ENCODE measurements at regions not wholly inside any gene's neighbourhood (a gene's known extent, or its start where the extent isn't known, plus 50 kb on each side); places are given as distances from the start of the nearest gene placed in this dataset.

DNA sequence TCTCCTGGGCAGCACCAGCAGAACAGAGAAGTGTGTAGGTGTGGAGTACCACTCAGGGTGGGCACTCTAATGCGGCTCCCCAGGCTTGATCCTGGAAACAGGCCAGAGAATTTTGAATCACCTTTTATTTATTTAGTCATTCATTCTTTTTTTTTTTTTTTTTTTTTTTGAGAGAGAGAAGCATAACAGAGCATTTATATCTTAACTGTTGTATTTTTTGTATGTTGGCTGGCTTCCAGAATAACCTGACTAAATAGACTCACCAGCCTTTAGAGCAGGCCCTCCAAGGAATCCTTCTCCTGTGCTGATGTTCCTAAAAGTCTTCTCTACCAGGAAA lies 153.4 kb downstream of the PIK3R1 start:
- Histone ChIP-seq H3K27ac (ENCODE audit: low read depth, low read length) (no peak overlapping the region), H3K36me3 (ENCODE audit: control insufficient read depth, insufficient read depth, low read length) (no peaks in the 10 kb centered on the region), H3K4me3 (ENCODE audit: low read depth, low read length) (no peak overlapping the region), H3K27me3 (ENCODE audit: control insufficient read depth, insufficient read depth, low read length) (no peaks in the 10 kb centered on the region), H3K4me1 (ENCODE audit: control insufficient read depth, insufficient read depth, low read length) (no peaks in the 10 kb centered on the region), H3K9me3 (ENCODE audit: control insufficient read depth, insufficient read depth, low read depth, low read length) (no peaks in the 10 kb centered on the region), H3K9ac (ENCODE audit: low read length) (no peak overlapping the region)

DNA sequence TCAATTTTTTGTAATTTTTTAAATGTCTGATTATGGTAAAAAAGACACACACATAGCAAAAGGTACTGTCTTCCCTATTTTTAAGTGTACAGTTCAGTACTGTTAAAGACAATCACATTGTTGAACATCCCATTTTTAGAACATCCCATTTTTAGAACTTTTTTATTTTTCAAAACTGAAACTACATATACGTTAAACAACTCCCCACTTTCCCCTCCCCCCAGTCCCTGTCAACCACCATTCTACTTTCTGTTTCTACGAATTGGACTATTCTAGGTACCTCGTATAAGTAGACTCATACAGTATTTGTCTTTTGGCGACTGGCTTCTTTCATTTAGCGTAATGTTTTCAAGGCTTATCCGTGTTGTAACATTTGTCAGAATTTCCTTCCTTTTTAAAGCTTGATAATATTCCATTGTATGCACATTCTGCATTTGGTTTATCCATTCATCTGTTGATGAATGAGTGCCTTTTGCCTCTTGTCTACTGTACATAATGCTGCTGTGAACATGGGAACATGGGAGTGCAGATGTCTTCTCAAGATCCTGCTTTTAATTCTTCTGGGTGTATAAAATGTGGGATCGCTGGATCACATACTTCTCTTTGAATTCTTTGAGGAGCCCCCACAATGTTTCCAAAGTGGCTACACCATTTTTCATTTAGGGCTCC lies 154.0 kb downstream of the PIK3R1 start:
- Histone ChIP-seq H3K9me3 (ENCODE audit: control insufficient read depth, insufficient read depth, low read depth, low read length) (no peaks in the 10 kb centered on the region), H3K4me1 (ENCODE audit: control insufficient read depth, insufficient read depth, low read length) (no peaks in the 10 kb centered on the region), H3K9ac (ENCODE audit: low read length) (no peak overlapping the region), H3K27me3 (ENCODE audit: control insufficient read depth, insufficient read depth, low read length) (no peaks in the 10 kb centered on the region), H3K36me3 (ENCODE audit: control insufficient read depth, insufficient read depth, low read length) (no peaks in the 10 kb centered on the region), H3K4me3 (ENCODE audit: low read depth, low read length) (no peak overlapping the region), H3K27ac (ENCODE audit: low read depth, low read length) (no peak overlapping the region)

DNA sequence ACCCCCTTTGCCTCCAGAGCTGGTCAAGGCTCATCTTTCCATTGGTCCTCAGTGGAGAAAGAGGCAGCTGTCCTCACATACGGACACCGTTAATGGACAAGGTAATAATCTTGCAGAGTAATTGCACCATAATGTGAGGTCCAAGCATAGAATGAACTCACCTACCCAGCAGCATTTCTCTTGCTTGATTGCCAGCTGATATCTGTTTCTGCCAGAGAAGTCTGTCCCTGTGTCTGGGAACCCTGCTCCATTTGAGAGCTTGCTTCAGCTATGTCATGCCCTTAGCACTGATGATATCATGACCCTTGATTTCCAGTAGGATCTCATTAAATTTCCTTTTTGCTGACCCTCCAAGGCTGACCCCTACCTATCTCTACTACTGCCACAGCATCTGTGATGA lies 154.6 kb downstream of the PIK3R1 start:
- H3K27me3 ChIP-seq (ENCODE audit: control insufficient read depth, insufficient read depth, low read length): no peaks in the 10 kb centered on the region
- H3K27ac ChIP-seq (ENCODE audit: low read depth, low read length): no peak overlapping the region
- no peaks in the 10 kb centered on the region for H3K36me3 ChIP-seq (ENCODE audit: control insufficient read depth, insufficient read depth, low read length)
- H3K4me3 ChIP-seq (ENCODE audit: low read depth, low read length): no peak overlapping the region
- H3K9ac ChIP-seq (ENCODE audit: low read length): no peak overlapping the region
- H3K4me1 ChIP-seq (ENCODE audit: control insufficient read depth, insufficient read depth, low read length): no peaks in the 10 kb centered on the region
- no peaks in the 10 kb centered on the region for H3K9me3 ChIP-seq (ENCODE audit: control insufficient read depth, insufficient read depth, low read depth, low read length)

DNA sequence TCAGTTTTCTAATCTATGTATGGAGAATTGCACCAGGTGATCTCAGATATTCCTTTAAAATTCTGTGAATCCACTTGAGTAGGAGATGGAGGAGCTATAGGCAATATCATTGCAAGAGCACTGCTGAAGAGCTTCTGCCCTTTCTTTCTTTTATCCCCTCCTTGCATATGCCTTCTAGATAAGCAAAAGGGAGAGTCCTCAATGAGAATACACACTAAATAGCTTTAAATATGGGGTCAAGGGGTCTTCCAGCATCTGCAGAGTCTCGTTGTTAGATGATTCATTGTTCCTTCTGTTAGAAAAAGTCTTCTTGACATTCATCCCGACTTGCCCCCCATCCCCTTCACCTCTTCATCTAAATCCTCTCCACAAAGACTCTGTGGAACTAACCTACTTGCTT lies 156.1 kb downstream of the PIK3R1 start:
- no peaks in the 10 kb centered on the region for H3K9me3 ChIP-seq (ENCODE audit: control insufficient read depth, insufficient read depth, low read depth, low read length)
- no peak overlapping the region for H3K9ac ChIP-seq (ENCODE audit: low read length)
- H3K4me1 ChIP-seq (ENCODE audit: control insufficient read depth, insufficient read depth, low read length): no peaks in the 10 kb centered on the region
- H3K27me3 ChIP-seq (ENCODE audit: control insufficient read depth, insufficient read depth, low read length): no peaks in the 10 kb centered on the region
- H3K27ac ChIP-seq (ENCODE audit: low read depth, low read length): no peak overlapping the region
- H3K4me3 ChIP-seq (ENCODE audit: low read depth, low read length): no peak overlapping the region
- H3K36me3 ChIP-seq (ENCODE audit: control insufficient read depth, insufficient read depth, low read length): no peaks in the 10 kb centered on the region

DNA sequence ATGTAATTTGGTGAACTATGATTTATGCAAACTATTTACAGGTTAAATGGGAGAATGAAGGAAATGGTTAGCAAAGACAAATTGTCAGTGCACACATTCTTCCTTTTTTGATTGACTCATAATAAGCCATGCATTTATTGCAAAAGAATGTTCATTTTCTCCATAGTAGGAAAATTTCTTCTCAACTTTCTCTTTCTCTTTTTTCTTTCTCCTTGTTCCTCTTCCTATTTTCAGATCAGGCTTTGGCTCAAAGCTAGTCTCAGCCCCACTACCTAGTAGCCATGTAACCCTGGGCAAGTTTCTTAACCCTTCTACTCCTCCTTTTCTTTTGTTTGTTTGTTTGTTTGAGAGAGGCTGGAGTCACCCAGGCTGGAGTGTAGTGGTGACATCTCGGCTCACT lies 156.6 kb downstream of the PIK3R1 start:
- no peaks in the 10 kb centered on the region for H3K27me3 ChIP-seq (ENCODE audit: control insufficient read depth, insufficient read depth, low read length)
- H3K4me1 ChIP-seq (ENCODE audit: control insufficient read depth, insufficient read depth, low read length): no peaks in the 10 kb centered on the region
- no peaks in the 10 kb centered on the region for H3K36me3 ChIP-seq (ENCODE audit: control insufficient read depth, insufficient read depth, low read length)
- no peak overlapping the region for H3K4me3 ChIP-seq (ENCODE audit: low read depth, low read length)
- H3K9ac ChIP-seq (ENCODE audit: low read length): no peak overlapping the region
- no peaks in the 10 kb centered on the region for H3K9me3 ChIP-seq (ENCODE audit: control insufficient read depth, insufficient read depth, low read depth, low read length)
- no peak overlapping the region for H3K27ac ChIP-seq (ENCODE audit: low read depth, low read length)

DNA sequence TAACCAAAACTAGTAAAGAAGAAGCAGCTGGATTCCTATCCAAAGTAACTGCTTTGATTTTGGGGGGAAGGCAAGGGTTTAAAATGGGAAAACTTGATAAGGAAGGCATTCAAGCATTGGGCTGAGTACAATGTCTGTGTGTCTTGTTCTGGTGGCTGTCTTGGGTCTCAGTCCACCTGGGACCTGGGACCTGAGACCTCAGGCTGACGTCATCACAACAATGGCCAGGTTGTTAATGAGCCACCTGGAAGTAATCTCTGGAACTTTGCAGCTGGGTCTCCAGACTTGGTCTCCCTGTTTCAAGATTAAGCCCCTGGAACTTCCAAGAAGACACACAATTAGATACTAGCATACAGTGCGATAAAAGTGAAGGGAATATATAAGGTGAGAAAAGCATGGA lies 157.5 kb downstream of the PIK3R1 start:
- no peak overlapping the region for H3K27ac ChIP-seq (ENCODE audit: low read depth, low read length)
- H3K9ac ChIP-seq (ENCODE audit: low read length): no peak overlapping the region
- peaks cover 1% of the 10 kb centered on the region; the same call in 1 of the 2 replicates for H3K4me1 ChIP-seq (ENCODE audit: control insufficient read depth, insufficient read depth, low read length)
- no peaks in the 10 kb centered on the region for H3K27me3 ChIP-seq (ENCODE audit: control insufficient read depth, insufficient read depth, low read length)
- no peaks in the 10 kb centered on the region for H3K9me3 ChIP-seq (ENCODE audit: control insufficient read depth, insufficient read depth, low read depth, low read length)
- H3K4me3 ChIP-seq (ENCODE audit: low read depth, low read length): no peak overlapping the region
- H3K36me3 ChIP-seq (ENCODE audit: control insufficient read depth, insufficient read depth, low read length): no peaks in the 10 kb centered on the region

DNA sequence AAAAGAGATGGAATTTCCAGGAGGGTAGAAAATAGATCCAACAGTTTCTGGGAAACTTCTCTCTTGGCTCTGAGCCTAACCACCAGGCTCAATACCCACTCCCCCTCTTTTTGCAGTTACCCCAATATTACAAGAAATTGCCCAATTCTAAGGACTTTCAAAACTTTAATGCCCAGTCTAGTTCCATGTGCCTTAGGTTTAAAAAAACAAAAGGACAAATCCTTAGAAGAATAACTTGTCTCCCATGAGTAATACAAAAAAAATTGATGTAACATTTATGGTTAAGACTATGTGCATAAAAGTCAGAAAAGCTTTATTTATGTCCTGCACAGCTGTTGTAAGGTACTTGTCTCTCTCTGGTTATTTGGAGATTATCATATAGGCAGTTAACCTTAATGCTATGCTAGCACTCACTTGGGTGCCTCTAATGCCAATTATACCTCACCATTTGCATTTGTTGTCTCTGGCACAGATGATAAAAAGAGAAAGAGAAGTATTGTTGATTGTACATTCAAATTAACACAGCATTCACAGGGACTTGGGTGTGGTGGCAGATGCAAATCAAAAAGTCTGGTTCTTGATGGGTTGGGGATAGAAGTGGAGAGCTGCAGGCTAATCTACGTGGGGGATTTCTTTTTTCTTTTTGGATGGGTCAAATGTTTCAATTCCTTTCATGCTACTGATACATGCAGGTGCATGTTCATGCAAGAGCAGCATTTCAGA lies 159.4 kb downstream of the PIK3R1 start:
- no peak overlapping the region for H3K27ac ChIP-seq (ENCODE audit: low read depth, low read length)
- H3K9ac ChIP-seq (ENCODE audit: low read length): no peak overlapping the region
- no peaks in the 10 kb centered on the region for H3K27me3 ChIP-seq (ENCODE audit: control insufficient read depth, insufficient read depth, low read length)
- H3K4me1 ChIP-seq (ENCODE audit: control insufficient read depth, insufficient read depth, low read length): peaks cover 8% of the 10 kb centered on the region
- H3K4me3 ChIP-seq (ENCODE audit: low read depth, low read length): no peak overlapping the region
- no peaks in the 10 kb centered on the region for H3K9me3 ChIP-seq (ENCODE audit: control insufficient read depth, insufficient read depth, low read depth, low read length)
- H3K36me3 ChIP-seq (ENCODE audit: control insufficient read depth, insufficient read depth, low read length): no peaks in the 10 kb centered on the region

DNA sequence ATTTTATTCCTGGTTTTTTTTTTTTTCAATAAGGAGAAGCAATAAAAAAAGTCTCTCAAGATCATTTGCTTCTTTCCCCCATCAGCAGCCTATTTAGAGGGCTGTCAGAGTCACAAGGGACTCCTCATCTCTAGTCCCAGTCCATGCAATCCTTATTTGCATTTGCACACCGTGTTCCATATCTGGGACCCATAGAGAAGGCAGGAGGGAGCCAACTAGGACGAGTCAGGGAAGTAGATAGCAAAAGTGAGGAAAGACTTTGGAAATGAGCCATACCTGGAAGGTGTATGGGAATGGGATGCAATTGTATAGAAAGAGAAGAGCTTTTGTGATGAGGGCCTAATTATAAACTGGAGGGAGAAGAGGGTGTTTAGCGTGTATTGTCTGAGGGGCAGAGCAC lies 160.0 kb downstream of the PIK3R1 start:
- Histone ChIP-seq H3K9me3 (ENCODE audit: control insufficient read depth, insufficient read depth, low read depth, low read length) (no peaks in the 10 kb centered on the region), H3K36me3 (ENCODE audit: control insufficient read depth, insufficient read depth, low read length) (no peaks in the 10 kb centered on the region), H3K27ac (ENCODE audit: low read depth, low read length) (no peak overlapping the region), H3K4me3 (ENCODE audit: low read depth, low read length) (no peak overlapping the region), H3K4me1 (ENCODE audit: control insufficient read depth, insufficient read depth, low read length) (peaks cover 8% of the 10 kb centered on the region), H3K27me3 (ENCODE audit: control insufficient read depth, insufficient read depth, low read length) (no peaks in the 10 kb centered on the region), H3K9ac (ENCODE audit: low read length) (no peak overlapping the region)

DNA sequence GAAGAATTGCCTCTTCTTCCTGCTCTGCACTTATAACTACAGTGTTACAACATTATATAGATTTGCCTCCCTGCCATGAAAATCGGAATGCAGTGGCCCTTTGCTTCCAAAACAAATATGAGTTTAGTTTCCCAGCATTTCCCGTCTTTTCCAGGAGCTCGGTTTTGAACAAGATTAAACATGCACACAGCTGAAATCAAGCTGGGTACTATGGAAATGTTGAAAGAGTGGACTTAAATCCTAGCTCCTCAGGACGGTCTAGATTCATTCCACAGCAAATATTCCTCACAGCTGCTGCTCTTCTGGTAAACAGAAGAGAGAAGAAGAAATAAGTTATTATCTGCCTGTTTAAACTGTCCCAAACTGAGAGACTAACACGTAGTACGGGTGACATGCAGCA lies 161.4 kb downstream of the PIK3R1 start:
- Histone ChIP-seq H3K4me1 (ENCODE audit: control insufficient read depth, insufficient read depth, low read length) (peaks cover 8% of the 10 kb centered on the region), H3K36me3 (ENCODE audit: control insufficient read depth, insufficient read depth, low read length) (no peaks in the 10 kb centered on the region), H3K27me3 (ENCODE audit: control insufficient read depth, insufficient read depth, low read length) (no peaks in the 10 kb centered on the region), H3K9me3 (ENCODE audit: control insufficient read depth, insufficient read depth, low read depth, low read length) (no peaks in the 10 kb centered on the region), H3K27ac (ENCODE audit: low read depth, low read length) (no peak overlapping the region), H3K4me3 (ENCODE audit: low read depth, low read length) (no peak overlapping the region), H3K9ac (ENCODE audit: low read length) (no peak overlapping the region)

DNA sequence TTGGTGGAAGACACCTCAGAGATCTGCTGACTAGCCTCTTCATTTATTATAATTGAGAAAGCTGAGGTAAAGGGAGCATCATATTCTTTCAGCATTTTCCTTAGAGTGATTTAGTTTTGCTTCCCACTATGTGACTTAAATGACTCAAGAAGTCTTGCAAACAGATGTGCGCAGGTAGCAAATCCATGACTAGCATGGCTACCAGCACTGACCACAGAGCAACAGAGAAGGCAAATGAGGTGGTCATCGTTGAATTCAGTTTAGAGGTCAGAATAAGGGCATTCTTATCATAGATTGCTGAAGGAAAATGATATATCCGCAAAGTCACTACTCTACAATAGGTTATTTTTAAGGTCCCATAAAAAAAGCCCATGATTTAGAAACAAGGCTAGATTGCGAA lies 162.2 kb downstream of the PIK3R1 start:
- no peak overlapping the region for H3K27ac ChIP-seq (ENCODE audit: low read depth, low read length)
- no peaks in the 10 kb centered on the region for H3K9me3 ChIP-seq (ENCODE audit: control insufficient read depth, insufficient read depth, low read depth, low read length)
- no peak overlapping the region for H3K4me3 ChIP-seq (ENCODE audit: low read depth, low read length)
- H3K4me1 ChIP-seq (ENCODE audit: control insufficient read depth, insufficient read depth, low read length): peaks cover 8% of the 10 kb centered on the region
- no peaks in the 10 kb centered on the region for H3K36me3 ChIP-seq (ENCODE audit: control insufficient read depth, insufficient read depth, low read length)
- H3K9ac ChIP-seq (ENCODE audit: low read length): no peak overlapping the region
- no peaks in the 10 kb centered on the region for H3K27me3 ChIP-seq (ENCODE audit: control insufficient read depth, insufficient read depth, low read length)

DNA sequence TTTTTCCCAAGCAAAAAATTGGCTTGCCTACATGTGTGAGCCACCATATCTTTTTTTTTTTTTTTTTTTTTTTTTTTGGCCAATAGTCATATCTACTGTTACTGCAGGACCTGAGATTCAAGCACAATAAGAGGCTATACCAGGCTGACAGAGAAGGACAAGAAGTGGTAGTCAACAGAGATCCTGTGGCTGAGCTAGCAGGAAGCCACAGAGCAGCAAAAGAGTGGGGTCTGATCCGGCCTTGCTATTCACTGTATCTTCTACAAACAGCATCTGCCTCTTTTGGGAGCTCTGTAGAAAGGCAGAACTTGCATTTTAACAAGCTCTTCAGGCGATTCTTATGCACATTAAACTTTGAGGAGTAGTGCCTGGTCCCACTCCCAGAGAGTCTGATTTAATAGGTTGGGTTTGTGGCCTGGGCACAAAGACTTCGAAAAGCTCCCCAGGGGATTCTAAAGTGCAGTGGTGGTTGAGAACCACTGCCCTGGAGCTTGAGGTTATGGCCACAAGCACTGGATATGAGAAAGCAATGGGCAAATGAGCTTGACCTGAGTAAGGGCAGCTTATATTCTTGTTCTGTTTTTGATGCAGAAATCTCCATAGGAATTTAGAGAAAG lies 162.8 kb downstream of the PIK3R1 start:
- peaks cover 8% of the 10 kb centered on the region for H3K4me1 ChIP-seq (ENCODE audit: control insufficient read depth, insufficient read depth, low read length)
- H3K27ac ChIP-seq (ENCODE audit: low read depth, low read length): no peak overlapping the region
- H3K9me3 ChIP-seq (ENCODE audit: control insufficient read depth, insufficient read depth, low read depth, low read length): no peaks in the 10 kb centered on the region
- H3K36me3 ChIP-seq (ENCODE audit: control insufficient read depth, insufficient read depth, low read length): no peaks in the 10 kb centered on the region
- no peaks in the 10 kb centered on the region for H3K27me3 ChIP-seq (ENCODE audit: control insufficient read depth, insufficient read depth, low read length)
- H3K9ac ChIP-seq (ENCODE audit: low read length): no peak overlapping the region
- H3K4me3 ChIP-seq (ENCODE audit: low read depth, low read length): no peak overlapping the region
